ENCODE measurements at regions not wholly inside any gene's neighbourhood (a gene's known extent, or its start where the extent isn't known, plus 50 kb on each side); places are given as distances from the start of the nearest gene placed in this dataset.

GRCh38 chr14:26190646-26191045 lies 407.2 kb downstream of the NOVA1 start:
- Histone ChIP-seq H3K27me3 (ENCODE audit: control insufficient read depth in 3 of 3, insufficient read depth in 3 of 3, low read length in 3 of 3) (no peaks in the 10 kb centered on the region), H3K27ac (ENCODE audit: low read depth in 1 of 3, low read length in 2 of 3) (no peak overlapping the region), H3K36me3 (ENCODE audit: control insufficient read depth in 3 of 3, insufficient read depth in 2 of 3, low read depth in 1 of 3, low read length in 3 of 3) (no peaks in the 10 kb centered on the region), H3K4me3 (ENCODE audit: low read depth in 1 of 3, low read length in 3 of 3) (no peak overlapping the region), H3K9me3 (ENCODE audit: control insufficient read depth in 2 of 2, insufficient read depth in 1 of 2, low read depth in 1 of 2, low read length in 1 of 2) (no peaks in the 10 kb centered on the region), H3K4me1 (ENCODE audit: control insufficient read depth in 3 of 3, insufficient read depth in 2 of 3, low read depth in 1 of 3, low read length in 2 of 3) (no peaks in the 10 kb centered on the region)
- DNase-seq (no peak), FAIRE-seq (no peak)
- WGBS, 3 donors = 31 to 45% (median 39%) methylated on average over 2 of the region's 2 CpGs

- no peaks in the 10 kb centered on the region for H3K36me3 ChIP-seq (ENCODE audit: control insufficient read depth in 3 of 3, insufficient read depth in 2 of 3, low read depth in 1 of 3, low read length in 3 of 3)
- no peak for FAIRE-seq
- no peak for DNase-seq
- H3K4me1 ChIP-seq (ENCODE audit: control insufficient read depth in 3 of 3, insufficient read depth in 2 of 3, low read depth in 1 of 3, low read length in 2 of 3) = no peaks in the 10 kb centered on the region
- no peaks in the 10 kb centered on the region for H3K27me3 ChIP-seq (ENCODE audit: control insufficient read depth in 3 of 3, insufficient read depth in 3 of 3, low read length in 3 of 3)
- no peaks in the 10 kb centered on the region for H3K9me3 ChIP-seq (ENCODE audit: control insufficient read depth in 2 of 2, insufficient read depth in 1 of 2, low read depth in 1 of 2, low read length in 1 of 2)
- no peak overlapping the region for H3K27ac ChIP-seq (ENCODE audit: low read depth in 1 of 3, low read length in 2 of 3)
- no peak overlapping the region for H3K4me3 ChIP-seq (ENCODE audit: low read depth in 1 of 3, low read length in 3 of 3)
- 59 to 67% (median 59%) methylated on average over 2 of the region's 2 CpGs for WGBS, 3 donors
Measured at GRCh38 chr14:26187996-26188620, 409.7 kb downstream of the NOVA1 start.

- H3K9me3 ChIP-seq (ENCODE audit: control insufficient read depth in 2 of 2, insufficient read depth in 1 of 2, low read depth in 1 of 2, low read length in 1 of 2) = no peaks in the 10 kb centered on the region
- H3K4me1 ChIP-seq (ENCODE audit: control insufficient read depth in 3 of 3, insufficient read depth in 2 of 3, low read depth in 1 of 3, low read length in 2 of 3) = no peaks in the 10 kb centered on the region
- FAIRE-seq (no peak), DNase-seq (no peak)
- no peak overlapping the region for H3K4me3 ChIP-seq (ENCODE audit: low read depth in 1 of 3, low read length in 3 of 3)
- no peaks in the 10 kb centered on the region for H3K27me3 ChIP-seq (ENCODE audit: control insufficient read depth in 3 of 3, insufficient read depth in 3 of 3, low read length in 3 of 3)
- H3K36me3 ChIP-seq (ENCODE audit: control insufficient read depth in 3 of 3, insufficient read depth in 2 of 3, low read depth in 1 of 3, low read length in 3 of 3) = no peaks in the 10 kb centered on the region
- 64 to 69% (median 68%) methylated on average over 2 of the region's 2 CpGs for WGBS, 3 donors
- no peak overlapping the region for H3K27ac ChIP-seq (ENCODE audit: low read depth in 1 of 3, low read length in 2 of 3)
Measured at GRCh38 chr14:26180221-26180620, 417.6 kb downstream of the NOVA1 start.

- Histone ChIP-seq H3K4me1 (ENCODE audit: control insufficient read depth in 3 of 3, insufficient read depth in 2 of 3, low read depth in 1 of 3, low read length in 2 of 3) (no peaks in the 10 kb centered on the region), H3K9me3 (ENCODE audit: control insufficient read depth in 2 of 2, insufficient read depth in 1 of 2, low read depth in 1 of 2, low read length in 1 of 2) (no peaks in the 10 kb centered on the region), H3K4me3 (ENCODE audit: low read depth in 1 of 3, low read length in 3 of 3) (no peak overlapping the region), H3K27ac (ENCODE audit: low read depth in 1 of 3, low read length in 2 of 3) (no peak overlapping the region), H3K36me3 (ENCODE audit: control insufficient read depth in 3 of 3, insufficient read depth in 2 of 3, low read depth in 1 of 3, low read length in 3 of 3) (no peaks in the 10 kb centered on the region), H3K27me3 (ENCODE audit: control insufficient read depth in 3 of 3, insufficient read depth in 3 of 3, low read length in 3 of 3) (peaks cover 0 to 3% (median 0%) of the 10 kb centered on the region in 3 donors)
- 91 to 94% (median 94%) methylated on average over 14 of the region's 14 CpGs for WGBS, 3 donors
- DNase-seq = no peak
- no peak for FAIRE-seq
Measured at GRCh38 chr14:26175658-26176057, 422.2 kb downstream of the NOVA1 start.

GRCh38 chr14:26174395-26174794 lies 423.4 kb downstream of the NOVA1 start:
- H3K36me3 ChIP-seq (ENCODE audit: control insufficient read depth in 3 of 3, insufficient read depth in 2 of 3, low read depth in 1 of 3, low read length in 3 of 3) = no peaks in the 10 kb centered on the region
- peaks cover 0 to 3% (median 0%) of the 10 kb centered on the region in 3 donors for H3K27me3 ChIP-seq (ENCODE audit: control insufficient read depth in 3 of 3, insufficient read depth in 3 of 3, low read length in 3 of 3)
- DNase-seq = no peak
- H3K27ac ChIP-seq (ENCODE audit: low read depth in 1 of 3, low read length in 2 of 3) = no peak overlapping the region
- FAIRE-seq = no peak
- H3K4me3 ChIP-seq (ENCODE audit: low read depth in 1 of 3, low read length in 3 of 3) = no peak overlapping the region
- no peaks in the 10 kb centered on the region for H3K4me1 ChIP-seq (ENCODE audit: control insufficient read depth in 3 of 3, insufficient read depth in 2 of 3, low read depth in 1 of 3, low read length in 2 of 3)
- H3K9me3 ChIP-seq (ENCODE audit: control insufficient read depth in 2 of 2, insufficient read depth in 1 of 2, low read depth in 1 of 2, low read length in 1 of 2) = no peaks in the 10 kb centered on the region
- WGBS, 3 donors = 77 to 84% (median 79%) methylated on average over 2 of the region's 2 CpGs

- FAIRE-seq = no peak
- DNase-seq = no peak
- WGBS, 3 donors = 15 to 29% (median 15%) methylated on average over 2 of the region's 2 CpGs
- Histone ChIP-seq H3K27ac (ENCODE audit: low read depth in 1 of 3, low read length in 2 of 3) (no peak overlapping the region), H3K36me3 (ENCODE audit: control insufficient read depth in 3 of 3, insufficient read depth in 2 of 3, low read depth in 1 of 3, low read length in 3 of 3) (no peaks in the 10 kb centered on the region), H3K9me3 (ENCODE audit: control insufficient read depth in 2 of 2, insufficient read depth in 1 of 2, low read depth in 1 of 2, low read length in 1 of 2) (no peaks in the 10 kb centered on the region), H3K4me3 (ENCODE audit: low read depth in 1 of 3, low read length in 3 of 3) (no peak overlapping the region), H3K4me1 (ENCODE audit: control insufficient read depth in 3 of 3, insufficient read depth in 2 of 3, low read depth in 1 of 3, low read length in 2 of 3) (no peaks in the 10 kb centered on the region), H3K27me3 (ENCODE audit: control insufficient read depth in 3 of 3, insufficient read depth in 3 of 3, low read length in 3 of 3) (peaks cover 0 to 3% (median 0%) of the 10 kb centered on the region in 3 donors)
Measured at GRCh38 chr14:26173581-26174110, 424.2 kb downstream of the NOVA1 start.

- Histone ChIP-seq H3K36me3 (ENCODE audit: control insufficient read depth in 3 of 3, insufficient read depth in 2 of 3, low read depth in 1 of 3, low read length in 3 of 3) (no peaks in the 10 kb centered on the region), H3K9me3 (ENCODE audit: control insufficient read depth in 2 of 2, insufficient read depth in 1 of 2, low read depth in 1 of 2, low read length in 1 of 2) (no peaks in the 10 kb centered on the region), H3K4me1 (ENCODE audit: control insufficient read depth in 3 of 3, insufficient read depth in 2 of 3, low read depth in 1 of 3, low read length in 2 of 3) (no peaks in the 10 kb centered on the region), H3K27me3 (ENCODE audit: control insufficient read depth in 3 of 3, insufficient read depth in 3 of 3, low read length in 3 of 3) (peaks cover 0 to 3% (median 0%) of the 10 kb centered on the region in 3 donors), H3K4me3 (ENCODE audit: low read depth in 1 of 3, low read length in 3 of 3) (no peak overlapping the region), H3K27ac (ENCODE audit: low read depth in 1 of 3, low read length in 2 of 3) (no peak overlapping the region)
- no peak for FAIRE-seq
- no peak for DNase-seq
Measured at GRCh38 chr14:26172396-26172795, 425.4 kb downstream of the NOVA1 start.

- H3K27me3 ChIP-seq (ENCODE audit: control insufficient read depth in 3 of 3, insufficient read depth in 3 of 3, low read length in 3 of 3) = peaks cover 0 to 3% (median 0%) of the 10 kb centered on the region in 3 donors
- H3K27ac ChIP-seq (ENCODE audit: low read depth in 1 of 3, low read length in 2 of 3) = no peak overlapping the region
- H3K9me3 ChIP-seq (ENCODE audit: control insufficient read depth in 2 of 2, insufficient read depth in 1 of 2, low read depth in 1 of 2, low read length in 1 of 2) = no peaks in the 10 kb centered on the region
- H3K4me3 ChIP-seq (ENCODE audit: low read depth in 1 of 3, low read length in 3 of 3) = no peak overlapping the region
- no peaks in the 10 kb centered on the region for H3K4me1 ChIP-seq (ENCODE audit: control insufficient read depth in 3 of 3, insufficient read depth in 2 of 3, low read depth in 1 of 3, low read length in 2 of 3)
- no peaks in the 10 kb centered on the region for H3K36me3 ChIP-seq (ENCODE audit: control insufficient read depth in 3 of 3, insufficient read depth in 2 of 3, low read depth in 1 of 3, low read length in 3 of 3)
- DNase-seq = no peak
- WGBS, 3 donors = 62 to 73% (median 63%) methylated on average over 1 of the region's 1 CpG
- FAIRE-seq = no peak
Measured at GRCh38 chr14:26170885-26171284, 426.9 kb downstream of the NOVA1 start.

- Histone ChIP-seq H3K27ac (ENCODE audit: low read depth in 1 of 3, low read length in 2 of 3) (no peak overlapping the region), H3K36me3 (ENCODE audit: control insufficient read depth in 3 of 3, insufficient read depth in 2 of 3, low read depth in 1 of 3, low read length in 3 of 3) (no peaks in the 10 kb centered on the region), H3K27me3 (ENCODE audit: control insufficient read depth in 3 of 3, insufficient read depth in 3 of 3, low read length in 3 of 3) (no peaks in the 10 kb centered on the region), H3K4me1 (ENCODE audit: control insufficient read depth in 3 of 3, insufficient read depth in 2 of 3, low read depth in 1 of 3, low read length in 2 of 3) (no peaks in the 10 kb centered on the region), H3K9me3 (ENCODE audit: control insufficient read depth in 2 of 2, insufficient read depth in 1 of 2, low read depth in 1 of 2, low read length in 1 of 2) (no peaks in the 10 kb centered on the region), H3K4me3 (ENCODE audit: low read depth in 1 of 3, low read length in 3 of 3) (no peak overlapping the region)
- DNase-seq = peak; percentile 6 to 34
- WGBS, 3 donors = 11 to 42% (median 38%) methylated on average over 1 of the region's 1 CpG
- no peak for FAIRE-seq
Measured at GRCh38 chr14:26163761-26164160, 434.1 kb downstream of the NOVA1 start.

All from small intestine (tissue), 7 donors.